ENCODE measurements at regions not wholly inside any gene's neighbourhood (a gene's known extent, or its start where the extent isn't known, plus 50 kb on each side); places are given as distances from the start of the nearest gene placed in this dataset.
A peak's percentile ranks its signal among the peaks of the same experiment; 100 is the strongest.
"Not testable (repeated sequence)": the region's sequence is repeated elsewhere in the genome, so short reads cannot be mapped to it uniquely, and the experiment has no call there.

- not testable (repeated sequence) for DNase-seq
Observed at GRCh38 chr5:96319981-96320739, 112.9 kb downstream of the PCSK1 start.

GRCh38 chr5:96318569-96319110, 114.4 kb downstream of the PCSK1 start:
- DNase-seq, result no peak

GRCh38 chr5:96317945-96318344, 115.1 kb downstream of the PCSK1 start:
- DNase-seq, result no peak

- no peak for DNase-seq
Observed at GRCh38 chr5:96316487-96316886, 116.6 kb downstream of the PCSK1 start.

- DNase-seq, result no peak
Observed at GRCh38 chr5:96316017-96316416, 117.0 kb downstream of the PCSK1 start.

GRCh38 chr5:96315431-96315830, 117.6 kb downstream of the PCSK1 start:
- DNase-seq, result no peak

- no peak for DNase-seq
Observed at GRCh38 chr5:96312383-96312782, 120.7 kb downstream of the PCSK1 start.

- DNase-seq, result not testable (repeated sequence)
Observed at GRCh38 chr5:96307047-96307446, 126.0 kb downstream of the PCSK1 start.

GRCh38 chr5:96302174-96302738, 130.8 kb downstream of the PCSK1 start:
- DNase-seq, result no peak

GRCh38 chr5:96300976-96301375, 132.1 kb downstream of the PCSK1 start:
- no peak for DNase-seq

- peak; percentile 40 for DNase-seq
Observed at GRCh38 chr5:96297867-96298266, 135.2 kb downstream of the PCSK1 start.

GRCh38 chr5:96297290-96297689, 135.8 kb downstream of the PCSK1 start:
- no peak for DNase-seq

GRCh38 chr5:96294884-96295202, 138.2 kb downstream of the PCSK1 start:
- no peak for DNase-seq

GRCh38 chr5:96293966-96294883, 138.8 kb downstream of the PCSK1 start:
- no peak for DNase-seq

- no peak for DNase-seq
Observed at GRCh38 chr5:96292582-96293247, 140.3 kb downstream of the PCSK1 start.

- DNase-seq, result not testable (repeated sequence)
Observed at GRCh38 chr5:96289287-96289686, 143.8 kb downstream of the PCSK1 start.

- no peak for DNase-seq
Observed at GRCh38 chr5:96288845-96289185, 144.2 kb downstream of the PCSK1 start.

- no peak for DNase-seq
Observed at GRCh38 chr5:96288166-96288844, 144.7 kb downstream of the PCSK1 start.

- DNase-seq, result no peak
Observed at GRCh38 chr5:96287136-96287535, 145.9 kb downstream of the PCSK1 start.

- DNase-seq, result no peak
Observed at GRCh38 chr5:96285823-96286222, 147.2 kb downstream of the PCSK1 start.

GRCh38 chr5:96284727-96285389, 148.2 kb downstream of the PCSK1 start:
- no peak for DNase-seq

GRCh38 chr5:96283589-96283988, 149.5 kb downstream of the PCSK1 start:
- no peak for DNase-seq
